Breast epithelium (tissue), 4 donors: ENCODE measurements at regions not wholly inside any gene's neighbourhood (a gene's known extent, or its start where the extent isn't known, plus 50 kb on each side); places are given as distances from the start of the nearest gene placed in this dataset.
"Not testable (repeated sequence)": the region's sequence is repeated elsewhere in the genome, so short reads cannot be mapped to it uniquely, and the experiment has no call there.

Source experiments
- DNase-seq, 2 donors: peaks; one replicate each; pipeline ENCODE4 v3.0.0-alpha.2; 2019; ENCODE audit warnings: low spot score in 2 of 2
- H3K27ac ChIP-seq, 2 donors: fragments of 200-600 bp; sonication (generic) in 1 of 2; one replicate each; pipeline ENCODE4 v1.5.1; 2016 to 2019; ENCODE audit warnings: mild to moderate bottlenecking in 1 of 2
- H3K27me3 ChIP-seq, 2 donors: fragments of 200-600 bp; sonication (generic) in 1 of 2; one replicate each; pipeline versions ENCODE4 v1.5.1 to v1.6.0; 2017 to 2019; ENCODE audit warnings: control low read depth in 1 of 2, mild to moderate bottlenecking in 1 of 2
- H3K36me3 ChIP-seq: fragments of 200-600 bp; one replicate; pipeline ENCODE4 v1.5.1; 2019
- H3K4me1 ChIP-seq, 2 donors: fragments of 200-600 bp; sonication (generic); one replicate each; pipeline ENCODE4 v1.5.1; 2016 to 2019; ENCODE audit warnings: control low read depth in 1 of 2
- H3K4me3 ChIP-seq, 3 donors: fragments of 200-600 bp; sonication (generic); 1 replicate in 2 of 3; 2 replicates in 1 of 3; pipeline ENCODE4 v1.5.1; 2016 to 2019; ENCODE audit warnings: mild to moderate bottlenecking in 3 of 3, moderate library complexity in 2 of 3
- H3K9me3 ChIP-seq, 2 donors: fragments of 200-600 bp; sonication (generic) in 1 of 2; one replicate each; pipeline ENCODE4 v1.5.1; 2016 to 2019; ENCODE audit warnings: control low read depth in 1 of 2
- POLR2A ChIP-seq: fragments of 450-650 bp; IDR thresholded peaks from one replicate; pipeline ENCODE4 v1.6.1; 2016; ENCODE audit warnings: antibody characterized with exemption, mild to moderate bottlenecking, moderate library complexity
- POLR2AphosphoS5 ChIP-seq, 3 donors: sonication (generic); formaldehyde crosslinking; IDR thresholded peaks; one replicate each; pipeline ENCODE4 v1.6.1; 2017; ENCODE audit warnings: antibody characterized with exemption in 3 of 3
- intact Hi-C: fragments of 100-400 bp; cut with DNase I; formaldehyde crosslinking; loops from one replicate; pipeline ENCODE4 v1.15.1; 2023; ENCODE audit warnings: low total_unique reads
- TF ChIP-seq, protein P1 (sequence below), 3 donors: fragments of 450-650 bp; IDR thresholded peaks; one replicate each; pipeline ENCODE4 v1.5.1; 2016 to 2017; ENCODE audit warnings: antibody characterized with exemption in 3 of 3, mild to moderate bottlenecking in 3 of 3, moderate library complexity in 3 of 3

DNA sequence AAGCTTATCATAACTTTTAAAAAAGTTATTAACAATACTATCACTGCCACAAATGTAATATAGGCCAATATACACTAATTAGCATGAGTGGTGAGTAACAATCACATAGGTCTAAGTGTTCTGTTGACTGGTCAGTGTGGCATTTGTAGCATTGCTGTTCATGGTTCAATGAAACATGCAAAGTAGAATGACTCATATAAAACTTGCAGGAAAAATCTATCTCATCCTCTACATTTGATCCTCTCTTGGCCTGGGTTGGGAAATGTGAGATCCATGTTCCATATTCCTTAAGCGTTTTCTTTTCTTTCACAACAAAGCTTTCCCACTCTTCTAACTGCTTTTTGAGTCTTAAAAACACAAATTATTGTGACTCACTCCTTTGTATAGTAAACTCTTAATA lies 1418.7 kb downstream of the FSTL5 start:
- Histone ChIP-seq H3K27ac (no peak overlapping the region), H3K9me3 (peaks cover 0 to 1% of the 10 kb centered on the region in 2 donors), H3K27me3 (no peaks in the 10 kb centered on the region), H3K4me1 (no peaks in the 10 kb centered on the region), H3K4me3 (no peak overlapping the region), H3K36me3 (no peaks in the 10 kb centered on the region)
- DNase-seq: no peak
- intact Hi-C loops: no loop called here
- TF ChIP-seq POLR2A: no peak
- TF ChIP-seq, protein P1, sequence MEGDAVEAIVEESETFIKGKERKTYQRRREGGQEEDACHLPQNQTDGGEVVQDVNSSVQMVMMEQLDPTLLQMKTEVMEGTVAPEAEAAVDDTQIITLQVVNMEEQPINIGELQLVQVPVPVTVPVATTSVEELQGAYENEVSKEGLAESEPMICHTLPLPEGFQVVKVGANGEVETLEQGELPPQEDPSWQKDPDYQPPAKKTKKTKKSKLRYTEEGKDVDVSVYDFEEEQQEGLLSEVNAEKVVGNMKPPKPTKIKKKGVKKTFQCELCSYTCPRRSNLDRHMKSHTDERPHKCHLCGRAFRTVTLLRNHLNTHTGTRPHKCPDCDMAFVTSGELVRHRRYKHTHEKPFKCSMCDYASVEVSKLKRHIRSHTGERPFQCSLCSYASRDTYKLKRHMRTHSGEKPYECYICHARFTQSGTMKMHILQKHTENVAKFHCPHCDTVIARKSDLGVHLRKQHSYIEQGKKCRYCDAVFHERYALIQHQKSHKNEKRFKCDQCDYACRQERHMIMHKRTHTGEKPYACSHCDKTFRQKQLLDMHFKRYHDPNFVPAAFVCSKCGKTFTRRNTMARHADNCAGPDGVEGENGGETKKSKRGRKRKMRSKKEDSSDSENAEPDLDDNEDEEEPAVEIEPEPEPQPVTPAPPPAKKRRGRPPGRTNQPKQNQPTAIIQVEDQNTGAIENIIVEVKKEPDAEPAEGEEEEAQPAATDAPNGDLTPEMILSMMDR (IDR thresholded peaks at IDR 0.05): no peak
- no peak for TF ChIP-seq POLR2AphosphoS5 (IDR thresholded peaks at IDR 0.05)

DNA sequence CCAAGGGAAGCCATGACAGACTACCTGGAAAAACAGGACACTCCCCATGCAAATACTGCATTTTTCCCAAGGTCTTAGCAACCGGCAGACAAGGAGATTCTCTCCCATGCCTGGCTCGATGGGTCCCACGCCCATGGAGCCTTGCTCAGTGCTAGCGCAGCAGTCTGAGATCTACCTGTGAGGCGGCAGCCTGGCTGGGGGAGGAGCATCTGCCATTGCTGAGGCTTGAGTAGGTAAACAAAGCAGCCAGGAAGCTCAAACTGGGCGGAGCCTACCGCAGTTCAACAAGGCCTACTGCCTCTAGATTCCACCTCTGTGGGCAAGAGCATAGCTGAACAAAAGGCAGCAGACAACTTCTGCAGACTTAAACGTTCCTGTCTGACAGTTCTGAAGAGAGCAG lies 1417.2 kb downstream of the FSTL5 start:
- intact Hi-C loops, H3K27me3 ChIP-seq, H3K36me3 ChIP-seq, H3K27ac ChIP-seq, H3K4me3 ChIP-seq, DNase-seq, H3K4me1 ChIP-seq: not testable (repeated sequence)
- peaks cover 0 to 14% of the 10 kb centered on the region in 2 donors for H3K9me3 ChIP-seq

DNA sequence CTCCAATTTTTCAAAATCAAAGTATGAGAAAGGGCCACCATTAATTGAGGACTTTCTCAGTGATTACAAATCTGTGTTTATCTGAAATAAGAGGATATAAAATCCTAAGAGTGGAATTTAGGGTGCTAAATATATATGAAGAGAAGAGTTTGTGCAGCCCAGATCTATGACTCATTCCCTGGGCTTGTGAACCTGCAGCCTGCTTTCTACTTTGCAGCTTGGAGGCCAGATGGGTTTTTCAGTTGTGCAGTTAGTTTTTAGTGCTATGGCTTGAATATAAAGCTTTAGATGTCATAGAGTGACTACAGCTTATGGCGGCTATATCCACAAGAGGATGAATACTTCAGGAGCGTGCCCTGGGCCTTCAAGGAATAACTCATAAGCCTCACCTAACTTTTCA lies 1391.1 kb downstream of the FSTL5 start:
- H3K27me3 ChIP-seq: no peaks in the 10 kb centered on the region
- no peaks in the 10 kb centered on the region for H3K36me3 ChIP-seq
- DNase-seq: no peak
- intact Hi-C loops: no loop called here
- no peak overlapping the region for H3K4me3 ChIP-seq
- no peak for TF ChIP-seq POLR2AphosphoS5 (IDR thresholded peaks at IDR 0.05)
- no peak for TF ChIP-seq POLR2A
- TF ChIP-seq, protein P1 (IDR thresholded peaks at IDR 0.05): no peak
- H3K27ac ChIP-seq: no peak overlapping the region
- H3K4me1 ChIP-seq: no peaks in the 10 kb centered on the region
- H3K9me3 ChIP-seq: no peaks in the 10 kb centered on the region

DNA sequence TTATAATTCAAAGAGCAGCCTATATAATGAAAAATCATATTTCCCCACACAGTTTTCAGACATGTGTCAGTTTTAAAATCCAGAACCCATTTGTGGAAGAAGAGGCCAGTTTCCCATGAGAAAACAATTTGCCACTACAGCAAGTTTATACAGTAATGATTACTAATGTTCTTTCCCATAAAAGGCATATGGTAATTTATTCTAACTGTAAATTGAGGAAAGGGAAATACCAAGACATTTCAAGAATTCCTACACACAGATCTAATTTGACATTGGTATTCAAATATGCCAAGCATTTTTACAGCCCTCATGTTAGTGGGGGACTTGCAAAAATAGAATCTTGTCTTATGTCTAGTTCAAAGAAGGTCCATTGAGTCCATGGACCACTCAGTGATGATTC lies 1368.6 kb downstream of the FSTL5 start:
- TF ChIP-seq POLR2A: no peak
- TF ChIP-seq, protein P1 (IDR thresholded peaks at IDR 0.05): no peak
- Histone ChIP-seq H3K36me3 (no peaks in the 10 kb centered on the region), H3K4me1 (no peaks in the 10 kb centered on the region), H3K9me3 (peaks cover 7 to 19% of the 10 kb centered on the region in 2 donors), H3K27me3 (no peaks in the 10 kb centered on the region), H3K27ac (no peak overlapping the region), H3K4me3 (no peak overlapping the region)
- no peak for DNase-seq
- intact Hi-C loops: no loop called here

DNA sequence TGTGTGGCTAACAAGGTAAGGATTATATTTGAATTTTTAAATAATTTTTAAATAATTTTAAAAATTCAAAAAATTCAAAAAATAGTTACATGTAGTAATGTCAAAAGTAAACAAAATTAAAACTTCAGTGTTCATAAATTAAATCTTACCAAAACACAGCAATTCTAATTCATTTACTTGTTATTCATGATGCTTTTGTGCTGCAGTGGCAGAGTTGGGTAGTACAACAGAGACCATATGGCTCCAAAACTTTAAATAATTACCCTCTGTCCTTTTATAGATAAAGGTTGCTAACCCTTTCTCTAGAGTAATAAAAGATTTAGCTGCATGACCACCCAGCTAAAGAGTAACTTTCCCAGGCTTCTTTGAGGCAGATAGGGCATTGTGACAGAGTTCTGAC lies 1355.6 kb downstream of the FSTL5 start:
- no peak for DNase-seq
- H3K4me1 ChIP-seq: no peaks in the 10 kb centered on the region
- H3K36me3 ChIP-seq: no peaks in the 10 kb centered on the region
- no peak overlapping the region for H3K4me3 ChIP-seq
- no peak overlapping the region for H3K27ac ChIP-seq
- intact Hi-C loops: no loop called here
- no peaks in the 10 kb centered on the region for H3K27me3 ChIP-seq
- no peaks in the 10 kb centered on the region for H3K9me3 ChIP-seq
- no peak for TF ChIP-seq POLR2AphosphoS5 (IDR thresholded peaks at IDR 0.05)
- TF ChIP-seq, protein P1 (IDR thresholded peaks at IDR 0.05): no peak
- TF ChIP-seq POLR2A: no peak

DNA sequence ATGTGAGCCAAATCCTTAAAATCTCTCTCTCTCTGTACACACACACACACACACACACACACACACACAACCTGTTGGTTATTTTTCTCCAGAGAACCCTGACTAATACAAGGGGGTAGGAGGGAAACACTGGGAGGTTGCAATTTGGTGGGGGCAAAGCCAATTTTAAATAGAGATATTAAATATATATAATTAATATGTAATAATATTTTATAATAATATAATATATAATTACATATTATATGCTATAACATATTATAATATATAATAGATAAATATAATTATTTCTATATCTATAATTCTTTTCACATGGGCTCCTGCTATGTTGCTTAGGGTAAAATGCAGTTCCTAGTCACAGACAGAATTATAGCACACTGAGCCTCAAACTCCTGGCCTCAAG lies 1354.2 kb downstream of the FSTL5 start:
- no peaks in the 10 kb centered on the region for H3K4me1 ChIP-seq
- H3K36me3 ChIP-seq: no peaks in the 10 kb centered on the region
- no peaks in the 10 kb centered on the region for H3K9me3 ChIP-seq
- DNase-seq: no peak
- TF ChIP-seq POLR2A: no peak
- TF ChIP-seq, protein P1 (IDR thresholded peaks at IDR 0.05): no peak
- TF ChIP-seq POLR2AphosphoS5 (IDR thresholded peaks at IDR 0.05): no peak
- no peak overlapping the region for H3K27ac ChIP-seq
- intact Hi-C loops: no loop called here
- H3K4me3 ChIP-seq: no peak overlapping the region
- no peaks in the 10 kb centered on the region for H3K27me3 ChIP-seq
